Osteoblast (primary cell): ENCODE measurements at regions not wholly inside any gene's neighbourhood (a gene's known extent, or its start where the extent isn't known, plus 50 kb on each side); places are given as distances from the start of the nearest gene placed in this dataset.

ENCODE experiments used
- DNase-seq: peaks from one replicate; pipeline ENCODE4 v3.0.0; 2011; ENCODE audit warnings: low spot score, mixed read lengths; ENCODE audit not compliant: insufficient read length; ENCODE audit errors: missing footprints
- H2AFZ ChIP-seq: 2 replicates; pipeline ENCODE4 v1.6.0; 2011; ENCODE audit warnings: mild to moderate bottlenecking, low read length
- H3K27ac ChIP-seq: 2 replicates; pipeline ENCODE4 v1.5.1; 2011; ENCODE audit warnings: mild to moderate bottlenecking, low read depth, low read length, moderate library complexity
- H3K27me3 ChIP-seq: 2 replicates; pipeline ENCODE4 v1.6.0; 2012; ENCODE audit warnings: mild to moderate bottlenecking, control low read depth, inconsistent platforms, low read length, moderate library complexity; ENCODE audit not compliant: insufficient read depth
- H3K36me3 ChIP-seq: 2 replicates; pipeline ENCODE4 v1.5.1; 2011; ENCODE audit warnings: mild to moderate bottlenecking, low read length, control low read depth, moderate library complexity; ENCODE audit not compliant: insufficient read depth
- H3K4me1 ChIP-seq: 2 replicates; pipeline ENCODE4 v1.5.1; 2011; ENCODE audit warnings: mild to moderate bottlenecking, low read length, control low read depth, moderate library complexity; ENCODE audit not compliant: insufficient read depth
- H3K4me2 ChIP-seq: 2 replicates; pipeline ENCODE4 v1.6.0; 2011; ENCODE audit warnings: mild to moderate bottlenecking, low read length; ENCODE audit not compliant: insufficient read depth
- H3K4me3 ChIP-seq: fragments of 200-600 bp; sonication (generic); 3 replicates; pipeline ENCODE4 v1.5.1; 2012; ENCODE audit warnings: mild to moderate bottlenecking, low read length, inconsistent platforms; ENCODE audit not compliant: insufficient read depth
- H3K79me2 ChIP-seq: 2 replicates; pipeline ENCODE4 v1.6.0; 2012; ENCODE audit warnings: mild to moderate bottlenecking, low read length, control low read depth, inconsistent platforms; ENCODE audit not compliant: insufficient read depth
- H3K9me3 ChIP-seq: 2 replicates; pipeline ENCODE4 v1.5.1; 2011; ENCODE audit warnings: low read depth, low read length, control low read depth
- H4K20me1 ChIP-seq: 2 replicates; pipeline ENCODE4 v1.6.0; 2012; ENCODE audit warnings: mild to moderate bottlenecking, low read length, control low read depth; ENCODE audit not compliant: insufficient read depth
- CTCF ChIP-seq: IDR thresholded peaks from 2 replicates; pipeline ENCODE4 v1.5.1; 2011; ENCODE audit warnings: mild to moderate bottlenecking, low read depth, low read length, moderate library complexity; ENCODE audit errors: extremely low read depth

- Histone ChIP-seq H3K4me1 (no peaks in the 10 kb centered on the region), H3K27me3 (no peaks in the 10 kb centered on the region), H3K79me2 (no peaks in the 10 kb centered on the region), H3K4me3 (no peak overlapping the region), H4K20me1 (no peaks in the 10 kb centered on the region), H3K4me2 (no peak overlapping the region), H3K27ac (no peak overlapping the region), H3K36me3 (no peaks in the 10 kb centered on the region), H3K9me3 (no peaks in the 10 kb centered on the region), H2AFZ (no peak overlapping the region)
- TF ChIP-seq CTCF: no peak
- DNase-seq: no peak
Measured at GRCh38 chr5:24367216-24367615, 277.6 kb downstream of the CDH10 start.

GRCh38 chr5:24368115-24368514 lies 276.7 kb downstream of the CDH10 start:
- no peaks in the 10 kb centered on the region for H4K20me1 ChIP-seq
- no peaks in the 10 kb centered on the region for H3K36me3 ChIP-seq
- H3K4me2 ChIP-seq: no peak overlapping the region
- H2AFZ ChIP-seq: no peak overlapping the region
- H3K27me3 ChIP-seq: no peaks in the 10 kb centered on the region
- no peak overlapping the region for H3K27ac ChIP-seq
- H3K9me3 ChIP-seq: no peaks in the 10 kb centered on the region
- H3K79me2 ChIP-seq: no peaks in the 10 kb centered on the region
- no peaks in the 10 kb centered on the region for H3K4me1 ChIP-seq
- H3K4me3 ChIP-seq: no peak overlapping the region
- DNase-seq: no peak
- no peak for TF ChIP-seq CTCF

- TF ChIP-seq CTCF: no peak
- no peaks in the 10 kb centered on the region for H3K79me2 ChIP-seq
Measured at GRCh38 chr5:24376210-24376609, 268.6 kb downstream of the CDH10 start.

GRCh38 chr5:24376616-24377015 lies 268.2 kb downstream of the CDH10 start:
- H3K9me3 ChIP-seq: peaks cover 1% of the 10 kb centered on the region
- no peak for DNase-seq
- no peak overlapping the region for H3K4me2 ChIP-seq
- H3K36me3 ChIP-seq: no peaks in the 10 kb centered on the region
- no peak for TF ChIP-seq CTCF
- H3K27me3 ChIP-seq: no peaks in the 10 kb centered on the region
- no peaks in the 10 kb centered on the region for H3K79me2 ChIP-seq
- no peak overlapping the region for H2AFZ ChIP-seq
- no peak overlapping the region for H3K27ac ChIP-seq
- no peaks in the 10 kb centered on the region for H3K4me1 ChIP-seq
- H3K4me3 ChIP-seq: no peak overlapping the region
- no peaks in the 10 kb centered on the region for H4K20me1 ChIP-seq

More at GRCh38 chr5:24376210-24376609, 268.6 kb downstream of the CDH10 start:
- Histone ChIP-seq H3K27me3 (no peaks in the 10 kb centered on the region), H3K27ac (no peak overlapping the region), H3K4me2 (no peak overlapping the region), H2AFZ (no peak overlapping the region), H4K20me1 (no peaks in the 10 kb centered on the region), H3K9me3 (peaks cover 1% of the 10 kb centered on the region), H3K4me1 (no peaks in the 10 kb centered on the region), H3K4me3 (no peak overlapping the region), H3K36me3 (no peaks in the 10 kb centered on the region)
- DNase-seq: no peak
